Lower leg skin (tissue), 4 donors: ENCODE measurements at regions not wholly inside any gene's neighbourhood (a gene's known extent, or its start where the extent isn't known, plus 50 kb on each side); places are given as distances from the start of the nearest gene placed in this dataset.
"Not testable (repeated sequence)": the region's sequence is repeated elsewhere in the genome, so short reads cannot be mapped to it uniquely, and the experiment has no call there.

Source experiments
- DNase-seq, 2 donors: peaks; one replicate each; pipeline ENCODE4 v3.0.0-alpha.2; 2019; ENCODE audit warnings: low spot score in 2 of 2
- H3K4me3 ChIP-seq: fragments of 200-600 bp; sonication (generic); 2 replicates; pipeline ENCODE4 v1.5.1; 2017; ENCODE audit warnings: mild to moderate bottlenecking, low read depth; ENCODE audit not compliant: poor library complexity, severe bottlenecking
- CTCF ChIP-seq, 3 donors: fragments of 450-650 bp; IDR thresholded peaks; one replicate each; pipeline ENCODE4 v1.5.1; 2016; ENCODE audit warnings: antibody characterized with exemption in 3 of 3, mild to moderate bottlenecking in 3 of 3, moderate library complexity in 2 of 3
- POLR2A ChIP-seq, 2 donors: fragments of 450-650 bp; IDR thresholded peaks; one replicate each; pipeline ENCODE4 v1.6.1; 2016 to 2017; ENCODE audit warnings: antibody characterized with exemption in 2 of 2, mild to moderate bottlenecking in 1 of 2, moderate library complexity in 1 of 2
- WGBS, 2 donors: methylation state at CpG; one replicate each; pipeline ENCODE4 v1.1.5; 2018; 5-methylcytosine and 5-hydroxymethylcytosine counted together
- intact Hi-C: fragments of 100-400 bp; cut with DNase I; formaldehyde crosslinking; loops from one replicate; pipeline ENCODE4 v1.15.0; 2023; ENCODE audit warnings: low total_unique reads

- 37 to 46% methylated on average over 2 of the region's 2 CpGs for WGBS, 2 donors
- DNase-seq, intact Hi-C loops, H3K4me3 ChIP-seq: not testable (repeated sequence)
Measured at GRCh38 chr21:27984663-27985325, 1007.9 kb downstream of the LTN1 start.

- H3K4me3 ChIP-seq, intact Hi-C loops, DNase-seq: not testable (repeated sequence)
Measured at GRCh38 chr21:27979446-27979845, 1012.6 kb upstream of the ADAMTS5 start.

GRCh38 chr21:27975514-27975913, 1008.6 kb upstream of the ADAMTS5 start:
- no peak overlapping the region for H3K4me3 ChIP-seq
- no peak for DNase-seq
- TF ChIP-seq POLR2A (IDR thresholded peaks at IDR 0.05) (no peak), CTCF (IDR thresholded peaks at IDR 0.05) (no peak)
- 86 to 93% methylated on average over 2 of the region's 2 CpGs for WGBS, 2 donors
- intact Hi-C loops, result no loop called here

GRCh38 chr21:27974152-27974551, 1007.3 kb upstream of the ADAMTS5 start:
- intact Hi-C loops, DNase-seq, H3K4me3 ChIP-seq: not testable (repeated sequence)
- WGBS, 2 donors, result 87 to 100% methylated on average over 1 of the region's 1 CpG

- H3K4me3 ChIP-seq, intact Hi-C loops, DNase-seq: not testable (repeated sequence)
Measured at GRCh38 chr21:27968240-27968639, 1001.4 kb upstream of the ADAMTS5 start.

GRCh38 chr21:27954543-27955165, 987.8 kb upstream of the ADAMTS5 start:
- intact Hi-C loops, result no loop called here
- DNase-seq, result no peak
- TF ChIP-seq POLR2A (IDR thresholded peaks at IDR 0.05), result no peak
- TF ChIP-seq CTCF (IDR thresholded peaks at IDR 0.05), result no peak
- WGBS, 2 donors, result 28 to 29% methylated on average over 3 of the region's 3 CpGs
- H3K4me3 ChIP-seq, result no peak overlapping the region

- DNase-seq, result no peak
- no peak overlapping the region for H3K4me3 ChIP-seq
- no peak for TF ChIP-seq CTCF (IDR thresholded peaks at IDR 0.05)
- TF ChIP-seq POLR2A (IDR thresholded peaks at IDR 0.05), result no peak
- intact Hi-C loops, result no loop called here
- WGBS, 2 donors, result 77 to 86% methylated on average over 4 of the region's 4 CpGs
Measured at GRCh38 chr21:27953340-27954045, 986.6 kb upstream of the ADAMTS5 start.

- WGBS, 2 donors, result 86 to 94% methylated on average over 5 of the region's 5 CpGs
- intact Hi-C loops, H3K4me3 ChIP-seq, DNase-seq: not testable (repeated sequence)
Measured at GRCh38 chr21:27949093-27949492, 982.2 kb upstream of the ADAMTS5 start.

- intact Hi-C loops, H3K4me3 ChIP-seq, DNase-seq: not testable (repeated sequence)
- 83 to 100% methylated on average over 1 of the region's 1 CpG for WGBS, 2 donors
Measured at GRCh38 chr21:27930108-27930767, 963.4 kb upstream of the ADAMTS5 start.

GRCh38 chr21:27929179-27929578, 962.3 kb upstream of the ADAMTS5 start:
- WGBS, 2 donors, result 63 to 69% methylated on average over 4 of the region's 4 CpGs
- DNase-seq, H3K4me3 ChIP-seq, intact Hi-C loops: not testable (repeated sequence)

GRCh38 chr21:27928534-27929115, 961.7 kb upstream of the ADAMTS5 start:
- 68 to 73% methylated on average over 3 of the region's 3 CpGs for WGBS, 2 donors
- DNase-seq, H3K4me3 ChIP-seq, intact Hi-C loops: not testable (repeated sequence)
